ENCODE measurements at regions not wholly inside any gene's neighbourhood (a gene's known extent, or its start where the extent isn't known, plus 50 kb on each side); places are given as distances from the start of the nearest gene placed in this dataset.

GRCh38 chr10:31154996-31155395 is 123.3 kb upstream of the ZNF438 start:
- no peak overlapping the region for H3K9ac ChIP-seq (replicated peaks; ENCODE audit: extremely low read depth, insufficient read depth, low read length)
- ChIA-PET POLR2A (no interaction called here), CTCF (no interaction called here)
- no TSS peak for BruUV-seq (replicated peaks)
- H2AFZ ChIP-seq (ENCODE audit: low read depth, low read length): no peak overlapping the region
- no peaks in the 10 kb centered on the region for H3K27me3 ChIP-seq (ENCODE audit: control insufficient read depth in 2 of 2, insufficient read depth in 2 of 2, low read length in 2 of 2)
- no peaks in the 10 kb centered on the region for H3K9me1 ChIP-seq (replicated peaks; ENCODE audit: control insufficient read depth, extremely low read depth, insufficient read depth, low read length)
- peaks cover 8% of the 10 kb centered on the region for H3K4me1 ChIP-seq (ENCODE audit: control insufficient read depth, extremely low read depth, insufficient read depth, low read length)
- H3K79me2 ChIP-seq (ENCODE audit: control insufficient read depth, insufficient read depth, low read length): no peaks in the 10 kb centered on the region
- intact Hi-C loops (cut with micrococcal nuclease): no loop called here
- H3K9me3 ChIP-seq (replicated peaks; ENCODE audit: control insufficient read depth, insufficient read depth, low read length): no peaks in the 10 kb centered on the region
- dilution Hi-C loops (cut with MboI; ENCODE audit: extremely low pct_ligation_motif_present, low sequenced_read_pairs): no loop called here
- DNase-seq (ENCODE audit: low read depth, low spot score): no peak
- FAIRE-seq: no peak
- no peak overlapping the region for H3K4me2 ChIP-seq (ENCODE audit: insufficient read depth, low read length)
- TF ChIP-seq GATA2 (IDR thresholded peaks at IDR 0.05; ENCODE audit: insufficient read depth, insufficient read length, low read depth, low read length) (no peak), EZH2 (IDR thresholded peaks at IDR 0.05; ENCODE audit: borderline replicate concordance, low read depth, low read length, severe bottlenecking) (no peak), JUN (IDR thresholded peaks at IDR 0.05; ENCODE audit: borderline replicate concordance, insufficient read depth, insufficient read length, low read depth) (no peak), FOS (IDR thresholded peaks at IDR 0.05; ENCODE audit: borderline replicate concordance, insufficient read depth, low read length) (no peak), MYC (IDR thresholded peaks at IDR 0.05; ENCODE audit: low read depth, low read length) (no peak), POLR2A (IDR thresholded peaks at IDR 0.05; ENCODE audit: low read depth, low read length) (no peak), CTCF (IDR thresholded peaks at IDR 0.05; ENCODE audit: extremely low read depth in 1 of 2, insufficient read depth in 1 of 2, low read depth in 1 of 2, low read length in 2 of 2) (no peak), MAX (IDR thresholded peaks at IDR 0.05; ENCODE audit: insufficient read depth, insufficient read length) (no peak), POLR2AphosphoS5 (IDR thresholded peaks at IDR 0.05; ENCODE audit: insufficient read depth, low read depth, low read length) (no peak)
- H4K20me1 ChIP-seq (replicated peaks; ENCODE audit: control insufficient read depth, extremely low read depth, insufficient read depth, low read length): no peaks in the 10 kb centered on the region
- no peaks in the 10 kb centered on the region for H3K36me3 ChIP-seq (ENCODE audit: control insufficient read depth in 2 of 2, extremely low read depth in 1 of 2, insufficient read depth in 2 of 2, low read length in 2 of 2)
- H3K4me3 ChIP-seq (replicated peaks in 1 of 3; ENCODE audit: insufficient read depth in 1 of 3, low read depth in 1 of 3, low read length in 3 of 3): no peak overlapping the region
- H3K27ac ChIP-seq (ENCODE audit: insufficient read depth, low read depth, low read length): no peak overlapping the region
